Heart right ventricle (tissue), 16 donors: ENCODE measurements at regions not wholly inside any gene's neighbourhood (a gene's known extent, or its start where the extent isn't known, plus 50 kb on each side); places are given as distances from the start of the nearest gene placed in this dataset.

Source experiments
- ATAC-seq, 8 donors: fragments of 200-7000 bp; cut with Tn5 transposase; one replicate each; pipeline ENCODE4 v1.9.1; 2020; ENCODE audit warnings: mild to moderate bottlenecking in 8 of 8, moderate library complexity in 8 of 8, moderate number of reproducible peaks in 1 of 8
- DNase-seq, 2 donors: peaks; one replicate each; pipeline ENCODE4 v3.0.0-alpha.2; 2020
- H3K27ac ChIP-seq, 10 donors: fragments of 200-600 bp; sonication (generic) in 2 of 10; one replicate each; pipeline versions ENCODE4 v1.5.0 to v1.8.0; 2020 to 2022; ENCODE audit warnings: mild to moderate bottlenecking in 3 of 10
- H3K27me3 ChIP-seq, 7 donors: fragments of 200-600 bp; one replicate each; pipeline ENCODE4 v1.8.0; 2021 to 2022; ENCODE audit warnings: mild to moderate bottlenecking in 2 of 7
- H3K36me3 ChIP-seq, 9 donors: fragments of 200-600 bp; sonication (generic) in 1 of 9; one replicate each; pipeline versions ENCODE4 v1.5.0 to v1.8.0; 2020 to 2022; ENCODE audit warnings: mild to moderate bottlenecking in 2 of 9
- H3K4me1 ChIP-seq, 9 donors: fragments of 200-600 bp; sonication (generic) in 1 of 9; one replicate each; pipeline versions ENCODE4 v1.5.0 to v1.8.0; 2020 to 2022; ENCODE audit warnings: mild to moderate bottlenecking in 4 of 9
- H3K4me3 ChIP-seq, 10 donors: fragments of 200-600 bp; sonication (generic) in 2 of 10; one replicate each; pipeline versions ENCODE4 v1.5.0 to v1.8.0; 2020 to 2022; ENCODE audit warnings: mild to moderate bottlenecking in 7 of 10, moderate library complexity in 2 of 10
- H3K9me3 ChIP-seq, 11 donors: fragments of 200-600 bp in 10 of 11; sonication (generic) in 2 of 11; one replicate each; pipeline versions ENCODE4 v1.5.0 to v1.8.0; 2013 to 2022; ENCODE audit warnings: mild to moderate bottlenecking in 2 of 11, control low read depth in 1 of 11, moderate library complexity in 1 of 11
- WGBS, 2 donors: extraction: QIAGEN DNeasy Blood & Tissue Kit; methylation state at CpG; one replicate each; pipeline ENCODE4 v1.1.7; 2013; ENCODE audit warnings: inconsistent platforms in 1 of 2; 5-methylcytosine and 5-hydroxymethylcytosine counted together
- intact Hi-C, 10 donors: fragments of 100-400 bp; cut with DNase I; formaldehyde crosslinking; loops; one replicate each; pipeline versions ENCODE4 v1.11.1 to v1.14.2; 2022
- TF ChIP-seq, protein P1 (sequence below), 9 donors: fragments of 200-600 bp; sonication (generic) in 2 of 9; IDR thresholded peaks; one replicate each; pipeline versions ENCODE4 v1.5.0 to v1.8.0; 2021 to 2022; ENCODE audit warnings: antibody characterized with exemption in 9 of 9, mild to moderate bottlenecking in 5 of 9, moderate library complexity in 1 of 9
- donor health status: Arrhythmogenic right ventricular cardiomyopathy.
- donor health status: ischemic (EF 13 %, LVEDD 7.1; RV severe dilation, severe dysfunction).
- donor health status: healthy with polysubstance abuse.
- donor health status: DM: no; HTN: yes; CAD: no.
- donor health status: DM: no; HTN: no; CAD: no.
- donor health status: ischemic (EF 25% LVEDD 6.9; RV normal size, moderate dysfunction).
- donor health status: ischemic (EF 25% LVEDD 5.7; RV mildly dilated, moderate dysfunction).
- donor health status: healthy.
- donor health status: DM: yes; HTN: yes; CAD: no.
- donor health status: Ischemic cardiomyopathy.
- donor health status: ischemic (EF 35%, LVEDD 5.7; RV mildly dilated, moderate dysfunction).
- donor health status: nonischemic (EF 11% LVEDD 7.7; RV severe dilation, severe dysfunction).
- donor health status: DM: yes; HTN: yes; CAD: no.
- donor health status: PGD.
- donor health status: ischemic (EF 29% LVEDD 5.4; RV normal size, mild dysfunction).
- donor health status: nonischemic (EF 23%, LVEDD 6.1; RV moderate dilation, normal function).

DNA sequence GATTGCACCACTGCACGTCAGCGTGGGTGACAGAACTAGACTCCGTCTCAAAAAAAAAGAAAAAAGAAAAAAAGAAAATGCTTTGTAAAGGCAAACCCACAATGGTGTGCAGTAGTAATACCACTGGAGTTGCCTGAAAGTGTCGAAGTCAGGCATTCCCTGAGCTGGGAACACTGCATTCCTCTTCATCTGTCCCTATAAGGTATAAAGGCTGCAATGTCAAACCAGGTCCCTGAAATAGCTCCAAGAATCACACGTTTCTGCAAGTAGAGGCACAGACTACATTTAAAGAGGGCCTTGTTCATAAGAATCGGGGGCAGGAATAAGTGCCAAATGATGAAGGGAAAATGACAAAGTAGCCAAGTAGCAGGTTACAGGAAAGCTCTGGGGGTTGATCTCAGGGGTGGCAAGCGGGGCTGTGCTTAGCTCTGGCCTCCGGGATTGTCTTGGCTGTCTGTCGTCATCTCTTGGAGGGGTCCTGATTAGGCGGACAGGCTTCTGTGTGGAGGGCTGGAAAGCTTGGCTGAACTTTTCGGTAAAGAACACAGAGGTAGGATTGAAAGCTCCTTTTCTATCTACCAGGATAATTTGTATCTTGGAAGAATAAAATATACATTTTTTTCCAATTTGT, 109.1 kb downstream of the PFKFB3 start:
- no peaks in the 10 kb centered on the region for H3K4me1 ChIP-seq
- ATAC-seq: no peak
- H3K27me3 ChIP-seq: no peaks in the 10 kb centered on the region
- no peak overlapping the region for H3K4me3 ChIP-seq
- H3K36me3 ChIP-seq: no peaks in the 10 kb centered on the region
- H3K9me3 ChIP-seq: peaks cover 0 to 4% (median 0%) of the 10 kb centered on the region in 11 donors
- TF ChIP-seq, protein P1, sequence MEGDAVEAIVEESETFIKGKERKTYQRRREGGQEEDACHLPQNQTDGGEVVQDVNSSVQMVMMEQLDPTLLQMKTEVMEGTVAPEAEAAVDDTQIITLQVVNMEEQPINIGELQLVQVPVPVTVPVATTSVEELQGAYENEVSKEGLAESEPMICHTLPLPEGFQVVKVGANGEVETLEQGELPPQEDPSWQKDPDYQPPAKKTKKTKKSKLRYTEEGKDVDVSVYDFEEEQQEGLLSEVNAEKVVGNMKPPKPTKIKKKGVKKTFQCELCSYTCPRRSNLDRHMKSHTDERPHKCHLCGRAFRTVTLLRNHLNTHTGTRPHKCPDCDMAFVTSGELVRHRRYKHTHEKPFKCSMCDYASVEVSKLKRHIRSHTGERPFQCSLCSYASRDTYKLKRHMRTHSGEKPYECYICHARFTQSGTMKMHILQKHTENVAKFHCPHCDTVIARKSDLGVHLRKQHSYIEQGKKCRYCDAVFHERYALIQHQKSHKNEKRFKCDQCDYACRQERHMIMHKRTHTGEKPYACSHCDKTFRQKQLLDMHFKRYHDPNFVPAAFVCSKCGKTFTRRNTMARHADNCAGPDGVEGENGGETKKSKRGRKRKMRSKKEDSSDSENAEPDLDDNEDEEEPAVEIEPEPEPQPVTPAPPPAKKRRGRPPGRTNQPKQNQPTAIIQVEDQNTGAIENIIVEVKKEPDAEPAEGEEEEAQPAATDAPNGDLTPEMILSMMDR (IDR thresholded peaks at IDR 0.05): no peak
- 64 to 74% methylated on average over 11 of the region's 11 CpGs for WGBS, 2 donors
- no peak overlapping the region for H3K27ac ChIP-seq
- no peak for DNase-seq
- intact Hi-C loops: no loop called here

DNA sequence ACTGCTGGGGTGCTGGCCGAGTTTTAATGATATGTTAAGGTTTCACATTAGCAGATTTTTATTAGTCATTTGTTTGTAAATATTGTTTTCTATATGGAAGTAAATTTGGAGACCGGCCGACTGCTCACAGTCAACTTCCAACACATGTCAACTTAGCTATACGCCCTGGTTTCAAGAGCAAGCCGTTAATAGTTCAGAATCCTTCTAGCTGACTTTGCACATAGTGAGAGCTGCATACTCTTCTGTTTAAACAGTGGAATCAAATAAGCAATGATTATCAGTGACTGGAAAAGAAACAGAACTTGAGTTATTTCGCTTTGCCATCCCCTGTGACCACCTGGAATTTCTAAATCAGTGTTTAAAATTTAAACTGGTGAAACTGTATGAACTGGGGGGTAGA, 109.9 kb downstream of the PFKFB3 start:
- no peak for DNase-seq
- Histone ChIP-seq H3K4me3 (no peak overlapping the region), H3K9me3 (no peaks in the 10 kb centered on the region), H3K36me3 (no peaks in the 10 kb centered on the region), H3K27me3 (no peaks in the 10 kb centered on the region), H3K4me1 (no peaks in the 10 kb centered on the region), H3K27ac (no peak overlapping the region)
- intact Hi-C loops: no loop called here
- 65 to 79% methylated on average over 6 of the region's 6 CpGs for WGBS, 2 donors
- TF ChIP-seq, protein P1 (IDR thresholded peaks at IDR 0.05): no peak
- ATAC-seq: no peak

DNA sequence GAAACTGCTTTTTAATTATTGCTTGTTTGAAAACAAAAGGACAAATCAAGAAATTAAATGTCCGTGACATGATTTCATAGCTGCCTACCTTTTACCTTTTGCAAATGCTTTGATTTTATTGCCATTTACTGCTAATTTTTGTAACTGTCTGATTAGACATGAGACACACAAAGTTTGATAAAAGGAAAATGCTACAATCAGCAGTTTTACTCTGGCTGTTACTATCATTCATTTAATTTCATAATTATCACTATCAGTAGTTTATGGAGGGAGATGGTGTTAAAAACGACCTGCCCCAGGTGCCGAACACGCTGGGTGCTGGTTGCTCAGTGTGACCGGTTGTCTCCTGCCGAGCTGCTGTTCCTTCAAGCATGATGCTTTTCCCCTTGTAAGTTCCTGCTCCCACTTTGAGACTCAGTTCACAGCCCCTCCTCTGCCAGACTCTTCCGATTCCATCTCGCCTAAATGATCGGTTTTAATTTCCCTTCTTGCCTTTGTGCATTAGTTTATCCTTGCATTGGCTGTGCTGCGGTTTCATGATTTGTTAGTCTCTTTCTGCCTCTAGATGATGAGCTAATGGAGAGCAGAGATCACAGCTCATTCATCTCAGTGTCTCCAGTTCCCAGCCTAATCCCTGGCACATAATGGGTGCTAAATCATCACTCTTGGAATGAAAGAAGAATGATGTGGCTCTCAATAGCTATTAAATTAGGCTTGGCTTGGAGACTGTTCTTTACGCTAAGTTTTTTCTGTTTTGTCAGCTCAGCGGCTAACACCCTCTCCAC, 110.6 kb downstream of the PFKFB3 start:
- intact Hi-C loops: no loop called here

DNA sequence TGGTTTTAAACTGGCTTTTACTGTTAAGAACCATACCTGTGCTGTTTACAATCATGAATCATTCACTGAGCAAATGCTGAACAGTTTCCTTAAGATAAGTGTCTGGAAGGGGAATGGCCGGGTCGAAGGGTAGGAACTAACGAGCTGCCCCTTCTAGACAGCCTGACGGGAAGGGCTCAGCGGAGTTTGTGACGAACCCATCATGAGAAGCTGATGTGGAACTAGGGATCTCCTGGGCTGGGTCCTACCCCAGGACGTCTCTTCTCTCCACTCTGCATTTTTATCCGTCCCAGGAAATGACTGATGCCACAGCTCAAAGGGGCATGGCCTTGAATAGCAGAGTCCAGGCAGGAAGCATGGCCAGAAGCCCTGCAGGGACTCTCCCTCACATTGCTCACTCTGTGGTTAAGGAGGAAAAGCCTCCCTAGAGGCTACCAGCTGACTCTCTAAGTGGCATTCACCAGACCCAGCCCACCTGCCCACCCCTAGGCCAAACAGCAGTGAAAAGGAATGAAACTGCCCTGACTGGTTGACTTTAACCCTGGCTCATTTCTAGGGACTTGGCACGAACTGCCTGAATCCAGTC, 112.0 kb downstream of the PFKFB3 start:
- TF ChIP-seq, protein P1 (IDR thresholded peaks at IDR 0.05): no peak
- no peak overlapping the region for H3K4me3 ChIP-seq
- peaks cover 0 to 6% (median 0%) of the 10 kb centered on the region in 11 donors for H3K9me3 ChIP-seq
- intact Hi-C loops: no loop called here
- H3K27ac ChIP-seq: no peak overlapping the region
- no peak for DNase-seq
- 80 to 82% methylated on average over 9 of the region's 9 CpGs for WGBS, 2 donors
- H3K27me3 ChIP-seq: no peaks in the 10 kb centered on the region
- ATAC-seq: no peak
- H3K4me1 ChIP-seq: no peaks in the 10 kb centered on the region
- H3K36me3 ChIP-seq: no peaks in the 10 kb centered on the region

More for the DNA sequence above, 110.6 kb downstream of the PFKFB3 start:
- H3K9me3 ChIP-seq: no peaks in the 10 kb centered on the region
- H3K27ac ChIP-seq: no peak overlapping the region
- WGBS, 2 donors: 88% methylated on average over 12 of the region's 12 CpGs
- ATAC-seq (no peak), DNase-seq (no peak)
- H3K4me1 ChIP-seq: no peaks in the 10 kb centered on the region
- H3K27me3 ChIP-seq: no peaks in the 10 kb centered on the region
- no peaks in the 10 kb centered on the region for H3K36me3 ChIP-seq
- H3K4me3 ChIP-seq: no peak overlapping the region
- TF ChIP-seq, protein P1 (IDR thresholded peaks at IDR 0.05): no peak
